OCI-LY7 (cell line): ENCODE measurements at regions not wholly inside any gene's neighbourhood (a gene's known extent, or its start where the extent isn't known, plus 50 kb on each side); places are given as distances from the start of the nearest gene placed in this dataset.

Source experiments
- CTCF ChIP-seq: fragments of 200-600 bp; sonication (generic); conservative IDR thresholded peaks from 2 replicates; pipeline ENCODE4 v1.5.1; 2014; ENCODE audit warnings: mild to moderate bottlenecking, antibody characterized with exemption, low read length, moderate library complexity, mixed read lengths
- EZH2phosphoT487 ChIP-seq: fragments of 200-600 bp; sonication (generic); IDR thresholded peaks from 2 replicates; pipeline ENCODE4 v1.6.1; 2018; ENCODE audit warnings: low read depth, borderline replicate concordance, mild to moderate bottlenecking, mixed run types, antibody characterized with exemption, low read length, moderate library complexity, mixed read lengths

GRCh38 chr6:103018426-103018825 is 1624.9 kb downstream of the GRIK2 start:
- TF ChIP-seq CTCF (no peak), EZH2phosphoT487 (no peak)
